ENCODE measurements at regions not wholly inside any gene's neighbourhood (a gene's known extent, or its start where the extent isn't known, plus 50 kb on each side); places are given as distances from the start of the nearest gene placed in this dataset.

GRCh38 chrX:137646472-137646871, 80.5 kb downstream of the ZIC3 start:
- no peak overlapping the region for H2AFZ ChIP-seq (ENCODE audit: low read length)
- DNase-seq (ENCODE audit: low spot score) (no peak), ATAC-seq (no peak), FAIRE-seq (no peak)
- POLR2A ChIA-PET: no interaction called here
- no peaks in the 10 kb centered on the region for H3K27me3 ChIP-seq (ENCODE audit: control insufficient read depth in 1 of 2, insufficient read depth in 2 of 2, low read length in 2 of 2)
- CTCF ChIA-PET (ENCODE audit: low intra/inter-chr PET ratio, low total read pairs): no interaction called here
- TF ChIP-seq ZNF782 (CRISPR knock-in tag; IDR thresholded peaks at IDR 0.05; ENCODE audit: borderline replicate concordance) (no peak), MIER3 (CRISPR knock-in tag; IDR thresholded peaks at IDR 0.05; ENCODE audit: borderline replicate concordance) (no peak), SRSF4 (IDR thresholded peaks at IDR 0.05; ENCODE audit: low read depth, low read length, poor library complexity, severe bottlenecking) (no peak), MAFK (conservative IDR thresholded peaks at IDR 0.05 in 1 of 2, IDR thresholded peaks at IDR 0.05 in 1 of 2; ENCODE audit: low read length in 2 of 2) (peak in 1 of 2 experiments; percentile 72; a peak in 3 of 4 replicates), MAFF (IDR thresholded peaks at IDR 0.05; ENCODE audit: low read depth, low read length) (0 out of 2 replicates have a peak, but pooled peaks have one; percentile 33), KLF13 (CRISPR knock-in tag; IDR thresholded peaks at IDR 0.05) (no peak), ZNF660 (CRISPR knock-in tag; IDR thresholded peaks at IDR 0.05; ENCODE audit: borderline replicate concordance, low read depth) (no peak), GABPA (IDR thresholded peaks at IDR 0.05; ENCODE audit: low read depth, low read length) (no peak), GABPA (CRISPR knock-in tag; IDR thresholded peaks at IDR 0.05; ENCODE audit: low read depth) (no peak), HNRNPLL (IDR thresholded peaks at IDR 0.05; ENCODE audit: low read depth, low read length, poor library complexity, severe bottlenecking) (no peak)
- TF ChIP-seq, protein P1, sequence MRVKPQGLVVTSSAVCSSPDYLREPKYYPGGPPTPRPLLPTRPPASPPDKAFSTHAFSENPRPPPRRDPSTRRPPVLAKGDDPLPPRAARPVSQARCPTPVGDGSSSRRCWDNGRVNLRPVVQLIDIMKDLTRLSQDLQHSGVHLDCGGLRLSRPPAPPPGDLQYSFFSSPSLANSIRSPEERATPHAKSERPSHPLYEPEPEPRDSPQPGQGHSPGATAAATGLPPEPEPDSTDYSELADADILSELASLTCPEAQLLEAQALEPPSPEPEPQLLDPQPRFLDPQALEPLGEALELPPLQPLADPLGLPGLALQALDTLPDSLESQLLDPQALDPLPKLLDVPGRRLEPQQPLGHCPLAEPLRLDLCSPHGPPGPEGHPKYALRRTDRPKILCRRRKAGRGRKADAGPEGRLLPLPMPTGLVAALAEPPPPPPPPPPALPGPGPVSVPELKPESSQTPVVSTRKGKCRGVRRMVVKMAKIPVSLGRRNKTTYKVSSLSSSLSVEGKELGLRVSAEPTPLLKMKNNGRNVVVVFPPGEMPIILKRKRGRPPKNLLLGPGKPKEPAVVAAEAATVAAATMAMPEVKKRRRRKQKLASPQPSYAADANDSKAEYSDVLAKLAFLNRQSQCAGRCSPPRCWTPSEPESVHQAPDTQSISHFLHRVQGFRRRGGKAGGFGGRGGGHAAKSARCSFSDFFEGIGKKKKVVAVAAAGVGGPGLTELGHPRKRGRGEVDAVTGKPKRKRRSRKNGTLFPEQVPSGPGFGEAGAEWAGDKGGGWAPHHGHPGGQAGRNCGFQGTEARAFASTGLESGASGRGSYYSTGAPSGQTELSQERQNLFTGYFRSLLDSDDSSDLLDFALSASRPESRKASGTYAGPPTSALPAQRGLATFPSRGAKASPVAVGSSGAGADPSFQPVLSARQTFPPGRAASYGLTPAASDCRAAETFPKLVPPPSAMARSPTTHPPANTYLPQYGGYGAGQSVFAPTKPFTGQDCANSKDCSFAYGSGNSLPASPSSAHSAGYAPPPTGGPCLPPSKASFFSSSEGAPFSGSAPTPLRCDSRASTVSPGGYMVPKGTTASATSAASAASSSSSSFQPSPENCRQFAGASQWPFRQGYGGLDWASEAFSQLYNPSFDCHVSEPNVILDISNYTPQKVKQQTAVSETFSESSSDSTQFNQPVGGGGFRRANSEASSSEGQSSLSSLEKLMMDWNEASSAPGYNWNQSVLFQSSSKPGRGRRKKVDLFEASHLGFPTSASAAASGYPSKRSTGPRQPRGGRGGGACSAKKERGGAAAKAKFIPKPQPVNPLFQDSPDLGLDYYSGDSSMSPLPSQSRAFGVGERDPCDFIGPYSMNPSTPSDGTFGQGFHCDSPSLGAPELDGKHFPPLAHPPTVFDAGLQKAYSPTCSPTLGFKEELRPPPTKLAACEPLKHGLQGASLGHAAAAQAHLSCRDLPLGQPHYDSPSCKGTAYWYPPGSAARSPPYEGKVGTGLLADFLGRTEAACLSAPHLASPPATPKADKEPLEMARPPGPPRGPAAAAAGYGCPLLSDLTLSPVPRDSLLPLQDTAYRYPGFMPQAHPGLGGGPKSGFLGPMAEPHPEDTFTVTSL (CRISPR knock-in tag; IDR thresholded peaks at IDR 0.05; ENCODE audit: borderline replicate concordance): no peak
- no peaks in the 10 kb centered on the region for H3K79me2 ChIP-seq (ENCODE audit: insufficient read depth, low read length)
- no peak overlapping the region for H3K4me3 ChIP-seq (replicated peaks in 1 of 3; ENCODE audit: insufficient read depth in 1 of 3, low read depth in 2 of 3, low read length in 3 of 3)
- no peak overlapping the region for H3K27ac ChIP-seq (ENCODE audit: extremely low read length, insufficient read depth, low read length)
- H3K4me2 ChIP-seq (ENCODE audit: low read depth, low read length): no peak overlapping the region
- 5% methylated on average over 4 of the region's 4 CpGs for WGBS (ENCODE audit: low lambda C conversion rate)
- H3K4me1 ChIP-seq (ENCODE audit: insufficient read depth, low read length): no peaks in the 10 kb centered on the region
- no peaks in the 10 kb centered on the region for H4K20me1 ChIP-seq (ENCODE audit: insufficient read depth, low read length)
- no peaks in the 10 kb centered on the region for H3K36me3 ChIP-seq (replicated peaks in 1 of 2; ENCODE audit: control insufficient read depth in 1 of 2, insufficient read depth in 2 of 2, low read length in 2 of 2)
- H3K9me3 ChIP-seq (ENCODE audit: low read length): no peaks in the 10 kb centered on the region
- no peak overlapping the region for H3K9ac ChIP-seq (ENCODE audit: insufficient read depth, low read depth, low read length)
- no TSS peak for BruUV-seq (replicated peaks)
- in situ Hi-C loops (cut with HindIII; ENCODE audit: extremely low pct_ligation_motif_present, low pct_unique_long_range_greater_than_20kb) (no loop called here), intact Hi-C loops (cut with micrococcal nuclease; ENCODE audit: unreplicated experiment) (no loop called here)
